Ammon's horn (tissue), 1 donor: ENCODE measurements at regions not wholly inside any gene's neighbourhood (a gene's known extent, or its start where the extent isn't known, plus 50 kb on each side); places are given as distances from the start of the nearest gene placed in this dataset.

Experiments
- DNase-seq: peaks from one replicate; pipeline ENCODE4 v3.0.0-alpha.2; 2016; ENCODE audit warnings: low spot score

GRCh38 chr5:72046106-72046505 is 61.2 kb upstream of the MAP1B start:
- DNase-seq, result no peak

- DNase-seq, result no peak
These were observed 51.6 kb upstream of the MAP1B start for GRCh38 chr5:72055636-72056035.
